SH-SY5Y (cell line): ENCODE measurements at regions not wholly inside any gene's neighbourhood (a gene's known extent, or its start where the extent isn't known, plus 50 kb on each side); places are given as distances from the start of the nearest gene placed in this dataset.

ENCODE experiments used
- GATA2 ChIP-seq: IDR thresholded peaks from 2 replicates; pipeline ENCODE4 v1.6.1; 2011; ENCODE audit warnings: mild to moderate bottlenecking, low read depth, low read length
- GATA3 ChIP-seq: IDR thresholded peaks from 2 replicates; pipeline ENCODE4 v1.6.1; 2011; ENCODE audit warnings: low read depth, mild to moderate bottlenecking, low read length, moderate library complexity

DNA sequence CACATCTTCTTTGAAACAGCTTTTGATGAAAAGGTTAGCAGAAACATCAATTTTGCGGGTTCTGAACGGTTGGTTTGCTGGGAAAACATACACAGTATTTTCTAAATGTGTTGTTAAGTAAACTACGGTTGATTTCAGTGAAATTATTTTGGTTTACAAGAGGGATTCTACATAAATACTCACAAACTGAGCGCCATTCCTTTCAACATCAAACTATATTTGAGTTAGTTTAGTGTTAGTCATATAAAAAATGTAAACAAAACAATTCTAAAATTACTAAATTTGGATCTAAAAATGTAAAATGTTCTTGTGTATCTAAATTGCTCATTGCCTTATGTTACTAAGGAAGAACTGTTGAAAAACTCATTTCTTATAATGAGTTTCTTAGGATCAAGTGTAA, 425.6 kb downstream of the PCDH18 start:
- TF ChIP-seq GATA2 (no peak), GATA3 (no peak)
